ENCODE measurements at regions not wholly inside any gene's neighbourhood (a gene's known extent, or its start where the extent isn't known, plus 50 kb on each side); places are given as distances from the start of the nearest gene placed in this dataset.

DNA sequence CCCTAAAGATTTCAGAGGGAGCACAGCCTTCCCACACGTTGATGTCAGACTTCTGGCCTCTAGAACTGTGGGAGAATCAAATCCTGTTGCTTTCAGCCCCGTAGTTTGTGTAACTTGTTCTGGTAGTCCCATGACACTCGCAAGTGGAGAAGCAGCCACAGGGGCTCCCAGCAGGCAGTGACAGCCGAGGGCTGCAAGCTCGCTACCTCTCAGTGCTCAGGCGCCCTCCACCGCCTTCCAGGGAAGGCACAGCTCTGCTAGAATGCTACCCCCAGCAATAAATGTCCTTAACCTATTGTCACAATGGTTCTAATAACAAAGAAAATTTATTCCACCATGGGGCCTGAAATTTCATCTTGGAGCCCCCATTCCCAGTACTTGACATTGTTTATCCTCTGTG, 143.1 kb upstream of the ZNF236 start:
- TF ChIP-seq, protein P1, sequence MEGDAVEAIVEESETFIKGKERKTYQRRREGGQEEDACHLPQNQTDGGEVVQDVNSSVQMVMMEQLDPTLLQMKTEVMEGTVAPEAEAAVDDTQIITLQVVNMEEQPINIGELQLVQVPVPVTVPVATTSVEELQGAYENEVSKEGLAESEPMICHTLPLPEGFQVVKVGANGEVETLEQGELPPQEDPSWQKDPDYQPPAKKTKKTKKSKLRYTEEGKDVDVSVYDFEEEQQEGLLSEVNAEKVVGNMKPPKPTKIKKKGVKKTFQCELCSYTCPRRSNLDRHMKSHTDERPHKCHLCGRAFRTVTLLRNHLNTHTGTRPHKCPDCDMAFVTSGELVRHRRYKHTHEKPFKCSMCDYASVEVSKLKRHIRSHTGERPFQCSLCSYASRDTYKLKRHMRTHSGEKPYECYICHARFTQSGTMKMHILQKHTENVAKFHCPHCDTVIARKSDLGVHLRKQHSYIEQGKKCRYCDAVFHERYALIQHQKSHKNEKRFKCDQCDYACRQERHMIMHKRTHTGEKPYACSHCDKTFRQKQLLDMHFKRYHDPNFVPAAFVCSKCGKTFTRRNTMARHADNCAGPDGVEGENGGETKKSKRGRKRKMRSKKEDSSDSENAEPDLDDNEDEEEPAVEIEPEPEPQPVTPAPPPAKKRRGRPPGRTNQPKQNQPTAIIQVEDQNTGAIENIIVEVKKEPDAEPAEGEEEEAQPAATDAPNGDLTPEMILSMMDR (IDR thresholded peaks at IDR 0.05; ENCODE audit: extremely low read depth in 1 of 2, insufficient read depth in 1 of 2, low read depth in 1 of 2, low read length in 2 of 2): no peak
- TF ChIP-seq, protein P2, sequence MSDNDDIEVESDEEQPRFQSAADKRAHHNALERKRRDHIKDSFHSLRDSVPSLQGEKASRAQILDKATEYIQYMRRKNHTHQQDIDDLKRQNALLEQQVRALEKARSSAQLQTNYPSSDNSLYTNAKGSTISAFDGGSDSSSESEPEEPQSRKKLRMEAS (IDR thresholded peaks at IDR 0.05; ENCODE audit: insufficient read depth, insufficient read length): no peak
- TF ChIP-seq GATA2 (IDR thresholded peaks at IDR 0.05; ENCODE audit: insufficient read depth, insufficient read length, low read depth, low read length) (no peak), EZH2 (IDR thresholded peaks at IDR 0.05; ENCODE audit: borderline replicate concordance, low read depth, low read length, severe bottlenecking) (no peak), POLR2AphosphoS5 (IDR thresholded peaks at IDR 0.05; ENCODE audit: insufficient read depth, low read depth, low read length) (no peak), JUN (IDR thresholded peaks at IDR 0.05; ENCODE audit: borderline replicate concordance, insufficient read depth, insufficient read length, low read depth) (no peak), POLR2A (IDR thresholded peaks at IDR 0.05; ENCODE audit: low read depth, low read length) (no peak)
